HG03280 (cell line): ENCODE measurements at regions not wholly inside any gene's neighbourhood (a gene's known extent, or its start where the extent isn't known, plus 50 kb on each side); places are given as distances from the start of the nearest gene placed in this dataset.
"Not testable (repeated sequence)": the region's sequence is repeated elsewhere in the genome, so short reads cannot be mapped to it uniquely, and the experiment has no call there.

Experiments used
- ATAC-seq: cut with Tn5 transposase; IDR thresholded peaks from one replicate; pipeline ENCODE4 v1.9.1; 2021; ENCODE audit warnings: mild to moderate bottlenecking, moderate library complexity; ENCODE audit not compliant: unreplicated experiment

DNA sequence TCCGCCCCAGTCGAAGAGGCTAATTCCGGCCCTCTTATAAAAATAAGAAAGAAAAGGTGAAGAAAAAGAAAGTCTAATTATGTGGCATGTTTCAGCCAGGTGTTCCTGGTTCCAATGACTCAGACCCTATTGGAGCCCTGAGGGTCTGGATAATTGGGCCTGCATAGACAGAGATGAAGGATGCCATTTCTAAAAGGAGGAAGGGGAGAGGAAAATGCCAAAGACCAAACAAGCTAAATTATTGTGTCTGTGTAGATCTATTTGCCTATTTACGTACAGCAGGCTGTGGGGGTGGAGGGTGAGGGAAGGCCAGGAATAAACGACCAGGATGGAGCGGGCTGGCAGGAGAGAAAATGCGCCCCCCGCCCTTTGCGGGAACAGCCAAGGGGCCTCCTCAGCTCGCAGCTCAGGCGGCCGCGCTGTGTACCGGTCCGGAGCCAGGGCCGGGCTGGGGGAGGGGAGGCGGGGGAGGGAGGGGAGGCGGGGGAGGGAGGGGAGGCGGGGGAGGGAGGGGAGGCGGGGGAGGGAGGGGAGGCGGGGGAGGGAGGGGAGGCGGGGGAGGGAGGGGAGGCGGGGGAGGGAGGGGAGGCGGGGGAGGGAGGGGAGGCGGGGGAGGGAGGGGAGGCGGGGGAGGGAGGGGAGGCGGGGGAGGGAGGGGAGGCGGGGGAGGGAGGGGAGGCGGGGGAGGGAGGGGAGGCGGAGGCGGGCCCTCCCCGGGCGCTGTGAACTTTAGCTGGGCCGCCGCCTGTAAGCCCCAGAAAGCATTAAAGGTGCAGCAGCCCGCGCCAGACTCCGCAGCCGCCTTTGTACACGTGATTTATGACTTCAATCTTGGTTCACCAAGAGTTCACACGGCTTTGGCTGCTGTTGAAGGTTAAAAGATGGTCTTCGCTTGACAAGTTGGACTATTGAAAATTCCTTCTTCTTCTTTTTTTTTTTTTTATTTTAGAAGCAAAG, 113.0 kb upstream of the FOXD4L5 start:
- not testable (repeated sequence) for ATAC-seq

DNA sequence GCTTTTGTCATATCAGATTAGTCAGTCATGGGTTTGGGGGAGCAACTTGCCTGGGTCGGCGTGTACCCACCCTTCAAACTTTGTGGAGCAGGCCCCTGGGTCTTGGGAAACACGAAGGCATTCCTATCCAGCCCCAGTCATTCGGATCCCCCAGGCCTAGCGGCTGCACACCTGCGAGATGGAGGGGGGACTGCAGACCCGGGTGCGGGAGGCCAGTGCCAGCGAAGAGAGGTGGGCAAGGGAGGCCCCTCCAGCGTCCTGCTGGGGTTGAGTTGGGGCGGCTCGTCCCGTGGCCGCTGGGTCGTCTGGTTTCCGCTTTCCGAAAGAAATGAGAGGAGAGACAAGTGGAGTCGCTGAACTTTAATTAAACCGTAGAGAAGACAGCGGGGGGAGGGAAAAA, 112.2 kb upstream of the FOXD4L5 start:
- not testable (repeated sequence) for ATAC-seq

DNA sequence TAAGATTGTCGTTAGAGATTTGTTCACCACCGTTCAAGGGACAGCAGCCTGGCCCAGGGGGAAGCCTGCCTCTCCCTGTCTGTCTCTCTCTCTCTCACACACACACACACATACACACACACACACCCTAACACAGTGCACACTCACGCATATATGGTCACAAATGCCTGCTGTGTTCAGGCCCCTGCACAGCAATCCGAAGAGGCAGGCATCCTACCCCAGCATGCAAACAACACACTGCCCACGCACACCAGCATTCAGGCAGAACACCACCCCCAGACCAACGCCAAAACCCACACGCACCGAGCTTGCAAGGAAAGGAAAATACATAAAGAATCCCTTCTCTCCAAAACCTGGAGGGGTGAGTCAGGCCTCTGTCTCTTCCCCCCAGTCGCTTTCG, 111.6 kb upstream of the FOXD4L5 start:
- ATAC-seq, result not testable (repeated sequence)

DNA sequence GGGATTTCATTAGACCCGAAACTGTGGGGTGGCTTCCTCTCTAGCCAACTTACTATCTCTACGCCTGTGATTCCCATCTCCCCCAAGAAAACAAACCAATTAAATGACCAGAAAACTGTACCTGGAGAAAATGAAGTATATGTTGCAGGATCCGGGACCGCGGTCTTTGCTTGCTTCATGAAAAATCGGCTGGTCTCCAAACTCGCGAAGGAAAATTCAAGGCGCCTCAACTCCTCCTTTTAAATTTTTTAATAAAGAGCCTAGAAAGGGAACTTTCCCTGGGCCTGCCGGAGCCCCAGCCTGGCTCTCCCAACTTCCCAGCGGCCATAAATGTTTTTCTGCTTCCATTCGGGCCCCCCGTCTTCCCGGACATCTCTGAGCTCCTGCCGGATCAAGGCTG, 110.8 kb upstream of the FOXD4L5 start:
- ATAC-seq, result not testable (repeated sequence)

DNA sequence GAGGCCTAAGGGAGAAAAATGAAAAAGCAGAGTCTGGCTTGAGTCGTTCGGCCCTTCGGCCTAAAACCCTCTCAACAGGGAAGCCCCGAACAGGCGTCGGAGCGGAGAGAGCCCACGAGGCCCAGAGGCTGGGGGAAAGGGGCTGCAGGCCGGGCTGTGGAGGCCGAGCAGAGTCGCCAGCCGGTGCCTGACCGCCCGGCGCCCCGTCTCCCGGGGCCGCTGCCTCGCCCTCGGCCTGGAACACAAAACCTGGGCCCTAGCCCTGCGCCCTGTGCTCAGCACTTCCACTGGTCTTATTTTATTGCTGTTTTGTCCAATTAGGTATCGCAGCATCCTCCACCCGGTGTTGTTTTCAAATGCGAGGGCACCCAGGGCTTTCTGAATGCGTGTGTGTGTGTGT, 110.1 kb upstream of the FOXD4L5 start:
- not testable (repeated sequence) for ATAC-seq

DNA sequence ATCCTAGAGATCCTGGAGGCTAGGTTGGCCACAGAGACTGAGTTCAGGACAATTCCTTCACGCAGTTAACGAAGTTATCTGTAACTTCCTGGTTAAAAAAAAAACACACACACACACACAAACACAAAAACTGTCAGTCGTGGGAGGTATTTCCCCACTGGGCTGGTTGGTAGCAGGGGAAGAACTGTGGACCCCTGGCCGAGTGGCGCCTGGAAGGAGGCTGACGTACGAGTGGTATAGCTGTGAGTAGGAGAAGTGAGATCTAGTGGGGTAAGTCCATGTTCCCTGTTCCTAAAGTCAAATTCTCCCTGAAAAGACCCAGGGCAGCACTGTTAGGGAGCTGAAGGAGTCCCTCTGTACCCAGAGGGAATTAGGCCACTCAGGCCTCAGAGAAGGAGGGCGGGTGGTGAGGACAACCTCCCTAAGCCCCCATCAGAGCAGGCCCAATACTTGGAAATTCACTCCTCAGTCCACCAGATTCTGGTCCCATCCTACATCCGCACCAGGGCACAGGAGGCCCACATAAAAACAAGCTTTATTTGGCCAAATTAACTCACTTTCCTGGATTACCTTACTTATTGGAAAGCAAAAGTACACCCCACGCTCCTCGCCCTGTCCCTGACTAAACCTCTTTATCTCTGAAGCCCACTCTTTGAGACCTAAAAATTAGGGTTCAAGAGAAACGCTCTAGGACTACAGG, 108.3 kb upstream of the FOXD4L5 start:
- ATAC-seq, result not testable (repeated sequence)

DNA sequence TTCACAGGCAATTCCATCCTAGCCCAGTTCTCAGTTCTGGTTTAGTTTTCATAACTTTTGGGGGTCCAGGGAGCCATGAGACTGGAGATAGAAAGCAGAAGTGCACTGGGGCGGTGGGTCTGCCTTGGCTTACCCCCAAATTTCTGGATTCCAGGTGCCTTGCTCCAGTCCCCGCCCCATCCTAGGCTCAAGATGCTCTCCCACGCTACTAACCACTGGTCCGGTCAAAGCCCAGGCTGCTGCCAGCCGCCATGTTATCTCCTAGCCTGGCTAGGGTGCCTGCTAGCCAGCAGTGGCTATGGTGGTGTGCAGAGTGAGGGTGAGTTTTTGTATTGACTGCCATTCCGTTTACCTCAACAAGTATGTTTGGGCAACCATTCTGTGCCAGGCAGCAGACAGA, 107.6 kb upstream of the FOXD4L5 start:
- not testable (repeated sequence) for ATAC-seq

DNA sequence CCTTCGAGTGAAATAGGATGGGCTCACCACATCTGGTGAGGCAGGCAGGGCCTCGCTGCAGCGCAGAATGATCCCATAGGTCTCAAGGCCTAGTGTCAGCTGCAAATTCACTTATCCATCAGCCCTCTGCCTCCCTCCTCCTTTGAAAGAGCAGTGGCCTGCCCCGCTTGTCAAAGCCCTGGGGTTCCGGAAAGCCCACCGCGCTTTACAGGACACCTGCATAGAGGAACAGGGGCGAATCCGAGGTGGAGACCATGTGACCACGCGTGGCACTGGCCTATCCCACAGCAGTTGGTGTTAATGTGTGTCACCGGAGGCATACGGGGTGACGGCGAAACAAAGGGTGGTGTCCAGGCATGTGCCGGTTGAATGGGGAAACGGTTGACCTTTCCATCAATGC, 104.7 kb upstream of the FOXD4L5 start:
- not testable (repeated sequence) for ATAC-seq

DNA sequence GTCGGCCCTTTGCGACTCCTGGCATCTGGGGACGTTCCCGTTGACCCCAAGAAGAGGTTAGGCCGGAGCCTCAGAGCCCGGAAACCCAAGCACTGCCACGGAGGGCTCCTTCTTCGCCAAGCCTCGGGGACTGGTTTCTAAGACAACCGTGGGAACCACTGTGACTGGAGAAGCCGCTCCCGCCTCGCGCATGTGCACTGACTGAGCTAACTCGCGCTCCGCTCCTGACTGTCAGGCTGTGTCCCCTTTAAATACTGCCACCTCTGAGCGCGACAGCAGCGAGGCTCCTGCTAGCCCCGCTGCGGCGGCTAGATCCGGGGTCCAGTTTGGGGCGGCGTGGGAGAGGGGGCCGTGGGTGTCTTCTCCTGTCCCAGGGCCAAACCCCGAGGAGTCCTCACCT, 104.2 kb upstream of the FOXD4L5 start:
- not testable (repeated sequence) for ATAC-seq

DNA sequence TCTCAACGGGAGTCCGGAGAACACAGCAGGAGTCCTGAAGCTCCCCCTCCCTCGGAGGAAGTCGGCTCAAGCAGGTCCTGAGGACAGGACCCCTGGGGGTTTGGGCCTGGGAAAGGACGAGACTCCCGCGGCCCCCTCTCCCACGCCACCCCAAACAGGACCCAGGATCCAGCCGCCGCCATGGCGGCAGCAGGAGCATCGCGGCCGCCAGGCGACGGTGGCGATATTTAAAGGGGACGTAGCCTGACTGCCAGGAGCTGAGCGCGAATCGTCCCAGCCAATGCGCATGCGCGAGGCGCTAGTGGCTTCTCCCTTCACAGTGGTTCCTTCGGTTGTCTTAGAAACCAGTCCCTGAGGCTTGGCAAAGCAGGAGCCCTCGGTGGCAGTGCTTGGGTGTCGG, 101.7 kb upstream of the FOXD4L5 start:
- ATAC-seq, result peak; percentile 87

DNA sequence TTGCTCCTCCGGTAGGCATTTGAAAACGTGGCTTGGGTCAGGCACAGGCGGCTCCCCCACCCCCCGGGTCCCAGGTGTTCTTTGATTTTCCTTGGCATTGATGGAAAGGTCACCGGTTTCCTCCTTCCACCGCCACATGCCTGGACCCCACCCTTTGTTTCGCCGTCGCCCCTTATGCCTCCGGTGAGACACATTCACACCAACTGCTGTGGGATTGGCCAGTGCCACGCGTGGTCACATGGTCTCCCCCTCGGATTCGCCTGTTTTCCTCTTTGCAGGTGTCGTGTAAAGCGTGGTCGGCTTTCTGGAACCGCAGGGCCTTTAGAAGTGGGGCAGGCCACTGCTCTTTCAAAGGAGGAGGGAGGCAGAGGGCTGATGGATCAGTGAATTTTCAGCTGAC, 101.2 kb upstream of the FOXD4L5 start:
- not testable (repeated sequence) for ATAC-seq

DNA sequence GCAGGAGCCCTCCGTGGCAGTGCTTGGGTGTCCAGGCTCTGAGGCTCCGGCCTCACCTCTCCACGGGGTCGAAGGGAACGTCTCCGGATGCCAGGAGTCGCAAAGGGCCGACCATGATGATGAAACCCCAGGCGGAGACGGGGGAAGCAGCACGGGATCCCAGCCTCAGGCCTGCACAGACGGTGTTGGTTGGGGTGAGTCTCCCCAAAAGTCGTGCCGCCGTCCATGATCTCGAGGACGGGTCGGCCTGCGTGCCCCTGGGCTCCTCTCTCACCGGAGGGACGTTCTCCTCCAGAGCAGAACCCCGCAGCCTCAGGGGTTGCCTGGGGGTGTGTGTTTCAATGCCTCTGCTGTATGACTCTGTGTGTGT, 100.6 kb upstream of the FOXD4L5 start:
- ATAC-seq, result not testable (repeated sequence)

DNA sequence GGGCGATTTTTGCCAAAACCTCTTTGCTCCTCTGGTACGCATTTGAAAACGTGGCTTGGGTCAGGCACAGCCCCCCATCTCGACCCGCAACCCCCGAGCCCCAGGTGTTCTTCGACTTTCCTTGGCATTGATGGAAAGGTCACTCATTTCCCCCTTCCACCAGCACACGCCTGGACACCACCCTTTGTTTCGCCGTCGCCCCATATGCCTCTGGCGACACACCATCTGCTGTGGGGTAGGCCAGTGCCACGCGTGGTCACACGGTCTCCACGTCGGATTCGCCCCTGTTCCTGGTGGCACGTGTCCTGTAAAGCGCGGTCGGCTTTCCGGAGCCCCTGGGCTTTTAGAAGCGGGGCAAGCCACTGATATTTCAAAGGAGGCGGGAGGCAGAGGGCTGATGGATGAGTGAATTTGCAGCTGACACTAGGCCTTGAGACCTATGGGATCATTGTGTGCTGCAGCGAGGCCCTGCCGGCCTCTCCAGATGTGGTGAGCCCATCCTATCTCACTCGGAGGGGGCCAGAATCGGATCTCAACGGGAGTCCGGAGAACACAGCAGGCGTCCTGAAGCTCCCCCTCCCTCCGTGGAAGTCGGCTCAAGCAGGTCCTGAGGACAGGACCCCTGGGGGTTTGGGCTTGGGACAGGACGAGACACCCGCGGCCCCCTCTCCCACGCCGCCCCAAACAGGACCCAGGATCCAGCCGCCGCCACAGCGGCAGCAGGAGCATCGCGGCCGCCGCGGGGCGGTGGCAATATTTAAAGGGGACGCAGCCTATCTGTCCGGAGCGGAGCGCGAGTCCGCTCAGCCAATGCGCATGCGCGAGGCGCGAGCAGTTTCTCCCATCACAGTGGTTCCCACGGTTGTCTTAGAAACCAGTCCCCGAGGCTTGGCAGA, 100.0 kb upstream of the FOXD4L5 start:
- ATAC-seq, result not testable (repeated sequence)

DNA sequence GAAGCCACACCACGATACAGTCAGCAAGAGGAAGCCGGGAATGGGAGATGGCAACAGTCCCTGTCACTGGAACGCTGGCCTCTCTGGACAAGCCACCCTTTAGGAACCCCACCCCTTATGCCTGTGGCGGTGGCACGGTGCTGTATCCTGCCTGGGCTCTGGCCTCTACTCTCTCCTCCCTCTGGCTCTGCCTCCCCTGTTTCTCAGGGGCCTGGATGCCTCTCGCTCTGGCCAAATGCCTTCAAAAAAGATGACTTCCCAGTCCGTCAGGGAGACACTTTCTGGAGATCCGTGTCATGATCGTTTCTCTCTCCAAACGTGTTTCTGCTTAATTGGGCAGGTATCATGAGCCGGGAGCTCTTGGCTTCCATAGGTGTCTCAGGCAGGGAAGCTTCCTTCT, 99.1 kb upstream of the FOXD4L5 start:
- ATAC-seq, result not testable (repeated sequence)

DNA sequence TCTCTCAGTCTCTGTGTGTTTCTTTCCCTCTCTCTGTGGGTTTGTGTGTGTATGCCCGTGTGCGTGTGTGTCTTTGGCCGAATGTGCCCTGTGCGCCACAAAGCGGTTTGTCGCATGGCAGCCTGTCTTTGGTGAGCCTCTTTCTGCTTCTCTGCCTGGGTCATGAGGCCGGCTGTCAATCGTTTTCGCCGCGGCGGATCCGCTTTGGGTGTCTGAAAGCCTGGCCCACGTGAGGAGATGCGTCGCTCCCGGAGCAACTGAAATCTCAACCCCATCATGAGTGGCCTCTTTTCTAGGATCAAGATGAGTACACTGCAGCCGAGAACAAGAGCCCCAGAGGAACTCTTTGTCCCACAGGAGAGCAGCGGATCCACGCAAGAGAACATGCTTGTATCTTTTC, 98.6 kb upstream of the FOXD4L5 start:
- not testable (repeated sequence) for ATAC-seq

DNA sequence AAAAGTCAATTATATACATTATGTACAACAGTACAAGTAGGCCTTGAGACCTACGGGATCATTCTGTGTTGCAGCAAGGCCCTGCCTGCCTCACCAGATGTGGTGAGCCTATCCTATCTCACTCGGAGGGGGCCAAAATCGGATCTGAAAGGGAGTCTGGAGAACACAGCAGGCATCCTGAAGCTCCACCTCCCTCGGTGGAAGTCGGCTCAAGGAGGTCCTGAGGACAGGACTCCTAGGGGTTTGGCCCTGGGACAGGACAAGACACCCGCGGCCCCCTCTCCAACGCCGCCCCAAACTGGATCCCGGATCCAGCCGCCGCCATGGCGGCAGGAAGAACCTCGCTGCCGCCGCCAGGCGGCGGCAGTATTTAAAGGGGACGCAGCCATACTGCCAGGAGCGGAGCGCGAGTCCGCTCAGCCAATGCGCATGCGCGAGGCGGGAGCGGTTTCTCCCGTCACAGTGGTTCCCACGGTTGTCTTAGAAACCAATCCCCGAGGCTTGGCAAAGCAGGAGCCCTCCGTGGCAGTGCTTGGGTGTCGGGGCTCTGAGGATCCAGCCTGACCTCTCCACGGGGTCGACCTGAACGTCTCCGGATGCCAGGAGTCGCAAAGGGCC, 97.8 kb upstream of the FOXD4L5 start:
- not testable (repeated sequence) for ATAC-seq
